Hepatocyte (in vitro differentiated cells): ENCODE measurements at regions not wholly inside any gene's neighbourhood (a gene's known extent, or its start where the extent isn't known, plus 50 kb on each side); places are given as distances from the start of the nearest gene placed in this dataset.

Experiments
- DNase-seq: peaks from one replicate; pipeline ENCODE4 v3.0.0-alpha.2; 2016; ENCODE audit warnings: low spot score
- H2AFZ ChIP-seq: fragments of 200-600 bp; sonication (generic); 2 replicates; pipeline ENCODE4 v1.6.0; 2016; ENCODE audit warnings: antibody characterized with exemption, mild to moderate bottlenecking
- H3K27ac ChIP-seq: fragments of 200-600 bp; sonication (generic); 2 replicates; pipeline ENCODE4 v1.5.1; 2016; ENCODE audit warnings: mild to moderate bottlenecking
- H3K27me3 ChIP-seq: fragments of 200-600 bp; sonication (generic); 2 replicates; pipeline ENCODE4 v1.6.1; 2016
- H3K36me3 ChIP-seq: fragments of 200-600 bp; sonication (generic); replicated peaks from 2 replicates; pipeline ENCODE4 v1.5.1; 2016; ENCODE audit warnings: low read depth; ENCODE audit not compliant: insufficient read depth
- H3K4me1 ChIP-seq: fragments of 200-600 bp; sonication (generic); 2 replicates; pipeline ENCODE4 v1.5.1; 2016; ENCODE audit warnings: mild to moderate bottlenecking, moderate library complexity; ENCODE audit not compliant: insufficient read depth
- H3K4me2 ChIP-seq: fragments of 200-600 bp; sonication (generic); 2 replicates; pipeline ENCODE4 v1.6.0; 2016
- H3K4me3 ChIP-seq: fragments of 200-600 bp; sonication (generic); 2 replicates; pipeline ENCODE4 v1.5.1; 2016; ENCODE audit warnings: mild to moderate bottlenecking
- H3K79me2 ChIP-seq: fragments of 200-600 bp; sonication (generic); 2 replicates; pipeline ENCODE4 v1.6.0; 2017; ENCODE audit warnings: mild to moderate bottlenecking
- H3K9me2 ChIP-seq: fragments of 200-600 bp; sonication (generic); replicated peaks from 2 replicates; pipeline ENCODE4 v1.6.0; 2017; ENCODE audit warnings: mild to moderate bottlenecking; ENCODE audit not compliant: insufficient read depth
- H3K9me3 ChIP-seq: fragments of 200-600 bp; sonication (generic); 2 replicates; pipeline ENCODE4 v1.5.1; 2016; ENCODE audit warnings: low read depth, mild to moderate bottlenecking
- H4K20me1 ChIP-seq: fragments of 200-600 bp; sonication (generic); 2 replicates; pipeline ENCODE4 v1.6.0; 2016; ENCODE audit warnings: mild to moderate bottlenecking; ENCODE audit not compliant: insufficient read depth, poor library complexity, severe bottlenecking
- EZH2 ChIP-seq: fragments of 200-600 bp; sonication (generic); IDR thresholded peaks from 2 replicates; pipeline ENCODE4 v1.6.1; 2016; ENCODE audit warnings: antibody characterized with exemption, mild to moderate bottlenecking, borderline replicate concordance
- EZH2phosphoT487 ChIP-seq: fragments of 200-600 bp; sonication (generic); IDR thresholded peaks from one replicate; pipeline ENCODE4 v1.6.1; 2018; ENCODE audit warnings: antibody characterized with exemption, mild to moderate bottlenecking, low read depth, moderate library complexity; ENCODE audit not compliant: unreplicated experiment, severe bottlenecking
- WGBS: methylation state at CpG from one replicate; pipeline ENCODE4 v1.1.6; 2016; ENCODE audit warnings: low lambda C conversion rate; ENCODE audit errors: missing lambda C conversion rate; 5-methylcytosine and 5-hydroxymethylcytosine counted together
- TF ChIP-seq, protein P1 (sequence below): fragments of 200-600 bp; sonication (generic); IDR thresholded peaks from 2 replicates; pipeline ENCODE4 v1.5.1; 2016; ENCODE audit warnings: antibody characterized with exemption, mild to moderate bottlenecking; ENCODE audit not compliant: poor library complexity

DNA sequence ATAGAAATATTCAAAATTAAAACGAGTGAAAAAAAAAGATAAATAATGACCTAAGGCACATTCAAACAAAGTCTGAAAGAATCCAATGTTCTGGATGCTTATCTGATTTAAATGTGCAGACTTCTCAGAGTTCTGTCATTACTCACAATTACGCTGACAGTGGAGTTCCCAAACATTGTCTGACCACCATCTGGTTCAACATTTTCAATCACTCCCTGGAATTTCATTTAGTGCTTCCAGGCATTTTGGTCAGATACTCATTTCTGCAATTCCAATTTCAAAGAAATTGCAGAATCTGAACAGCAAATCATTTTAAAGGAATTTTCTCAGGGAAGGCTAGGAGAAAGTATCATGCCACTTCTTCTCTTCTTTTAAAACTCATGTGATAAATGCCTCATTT is 398.2 kb upstream of the PDE3A start:
- Histone ChIP-seq H3K79me2 (no peaks in the 10 kb centered on the region), H3K9me2 (no peaks in the 10 kb centered on the region), H3K27me3 (no peaks in the 10 kb centered on the region), H3K27ac (peak overlapping the region; percentile 89), H3K36me3 (no peaks in the 10 kb centered on the region), H3K4me1 (peaks cover 32% of the 10 kb centered on the region), H3K4me2 (peak overlapping the region; percentile 42), H2AFZ (no peak overlapping the region), H3K4me3 (no peak overlapping the region), H3K9me3 (no peaks in the 10 kb centered on the region), H4K20me1 (no peaks in the 10 kb centered on the region)
- TF ChIP-seq, protein P1, sequence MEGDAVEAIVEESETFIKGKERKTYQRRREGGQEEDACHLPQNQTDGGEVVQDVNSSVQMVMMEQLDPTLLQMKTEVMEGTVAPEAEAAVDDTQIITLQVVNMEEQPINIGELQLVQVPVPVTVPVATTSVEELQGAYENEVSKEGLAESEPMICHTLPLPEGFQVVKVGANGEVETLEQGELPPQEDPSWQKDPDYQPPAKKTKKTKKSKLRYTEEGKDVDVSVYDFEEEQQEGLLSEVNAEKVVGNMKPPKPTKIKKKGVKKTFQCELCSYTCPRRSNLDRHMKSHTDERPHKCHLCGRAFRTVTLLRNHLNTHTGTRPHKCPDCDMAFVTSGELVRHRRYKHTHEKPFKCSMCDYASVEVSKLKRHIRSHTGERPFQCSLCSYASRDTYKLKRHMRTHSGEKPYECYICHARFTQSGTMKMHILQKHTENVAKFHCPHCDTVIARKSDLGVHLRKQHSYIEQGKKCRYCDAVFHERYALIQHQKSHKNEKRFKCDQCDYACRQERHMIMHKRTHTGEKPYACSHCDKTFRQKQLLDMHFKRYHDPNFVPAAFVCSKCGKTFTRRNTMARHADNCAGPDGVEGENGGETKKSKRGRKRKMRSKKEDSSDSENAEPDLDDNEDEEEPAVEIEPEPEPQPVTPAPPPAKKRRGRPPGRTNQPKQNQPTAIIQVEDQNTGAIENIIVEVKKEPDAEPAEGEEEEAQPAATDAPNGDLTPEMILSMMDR, result no peak
- TF ChIP-seq EZH2 (no peak), EZH2phosphoT487 (no peak)
- 32% methylated on average over 2 of the region's 2 CpGs for WGBS
- no peak for DNase-seq

- H3K9me3 ChIP-seq, result no peaks in the 10 kb centered on the region
- H3K4me3 ChIP-seq, result no peak overlapping the region
- DNase-seq, result no peak
- peak overlapping the region; percentile 57 for H3K4me2 ChIP-seq
- H2AFZ ChIP-seq, result no peak overlapping the region
- 60% methylated on average over 1 of the region's 1 CpG for whole genome bisulfite sequencing
- no peaks in the 10 kb centered on the region for H3K79me2 ChIP-seq
- no peaks in the 10 kb centered on the region for H3K9me2 ChIP-seq
- peaks cover 32% of the 10 kb centered on the region for H3K4me1 ChIP-seq
- H3K36me3 ChIP-seq, result no peaks in the 10 kb centered on the region
- H4K20me1 ChIP-seq, result no peaks in the 10 kb centered on the region
- TF ChIP-seq EZH2, result no peak
- TF ChIP-seq, protein P1, result no peak
- TF ChIP-seq EZH2phosphoT487, result no peak
- H3K27me3 ChIP-seq, result no peaks in the 10 kb centered on the region
- H3K27ac ChIP-seq, result peak overlapping the region; percentile 89
Observed at GRCh38 chr12:19970821-19971220, 397.5 kb upstream of the PDE3A start.

DNA sequence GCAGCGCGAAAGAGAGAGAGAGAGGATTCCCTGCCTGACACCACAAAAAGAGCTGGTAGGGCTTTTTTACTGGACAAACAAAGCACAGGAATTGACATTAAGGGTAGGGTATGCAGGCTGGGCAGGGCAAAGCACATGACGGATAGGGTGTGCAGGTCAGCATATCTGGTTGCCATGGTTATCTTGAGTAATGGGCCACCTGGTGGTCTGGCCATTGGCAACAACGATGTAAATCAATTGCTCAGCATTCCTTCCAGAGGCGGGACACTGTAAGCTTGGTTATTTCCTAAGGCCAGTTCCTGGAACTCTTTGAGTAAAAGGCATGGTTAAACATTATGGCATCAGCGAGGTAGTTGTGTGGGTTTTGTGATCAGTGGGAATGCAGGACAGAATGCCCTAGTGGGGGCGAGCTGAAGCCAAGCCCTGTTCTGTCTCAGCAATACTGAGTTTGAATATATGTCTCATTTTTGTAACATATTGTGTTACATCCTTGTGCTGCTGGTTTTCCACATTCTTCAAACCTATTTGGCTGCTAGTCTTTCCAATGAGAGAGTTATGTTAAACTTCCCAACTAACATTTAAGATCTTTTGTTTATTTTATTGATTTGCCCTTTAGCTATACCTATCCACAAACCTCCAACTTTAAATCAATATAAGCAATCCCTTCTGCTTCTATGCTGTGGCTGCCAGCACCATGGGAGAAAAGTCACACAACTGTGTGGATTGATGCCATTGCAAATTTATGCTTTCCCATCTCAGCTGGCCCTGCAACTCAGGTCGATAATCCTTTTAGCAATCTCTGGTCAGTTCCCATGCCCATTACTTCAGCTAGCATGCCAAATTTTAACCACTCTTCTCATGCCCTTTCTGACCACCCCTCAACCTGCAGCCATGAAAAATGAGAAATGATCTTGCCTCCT is 396.7 kb upstream of the PDE3A start:
- H3K4me1 ChIP-seq, result peaks cover 32% of the 10 kb centered on the region
- no peaks in the 10 kb centered on the region for H3K27me3 ChIP-seq
- no peaks in the 10 kb centered on the region for H3K79me2 ChIP-seq
- no peaks in the 10 kb centered on the region for H3K9me3 ChIP-seq
- H3K4me2 ChIP-seq, result peak overlapping the region; percentile 57
- no peak overlapping the region for H2AFZ ChIP-seq
- H3K9me2 ChIP-seq, result no peaks in the 10 kb centered on the region
- DNase-seq, result peak; percentile 79
- H3K36me3 ChIP-seq, result no peaks in the 10 kb centered on the region
- no peak overlapping the region for H3K4me3 ChIP-seq
- peak overlapping the region; percentile 89 for H3K27ac ChIP-seq
- no peak for TF ChIP-seq EZH2phosphoT487
- TF ChIP-seq EZH2, result no peak
- TF ChIP-seq, protein P1, result no peak
- 35% methylated on average over 8 of the region's 8 CpGs for WGBS
- H4K20me1 ChIP-seq, result no peaks in the 10 kb centered on the region
